ENCODE measurements at regions not wholly inside any gene's neighbourhood (a gene's known extent, or its start where the extent isn't known, plus 50 kb on each side); places are given as distances from the start of the nearest gene placed in this dataset.

DNA sequence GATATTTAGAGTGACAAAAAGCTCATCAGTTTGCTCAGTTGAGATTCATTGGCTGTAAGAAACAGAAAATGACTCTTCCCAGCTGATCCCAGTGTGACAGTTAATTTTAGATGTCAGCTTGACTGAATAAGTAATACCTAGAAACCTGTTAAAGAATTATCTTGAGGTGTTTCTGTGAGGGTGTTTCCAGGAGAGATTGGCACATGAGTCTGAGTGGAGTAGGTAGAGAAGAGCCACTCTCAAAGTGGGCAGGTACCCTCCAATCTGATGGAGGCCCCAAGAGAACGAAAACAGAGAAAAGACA is 200.8 kb upstream of the BTBD3 start:
- H4K20me1 ChIP-seq (ENCODE audit: low read depth) = no peaks in the 10 kb centered on the region
- Mint-ChIP-seq H3K27ac (no peak overlapping the region), H3K4me3 (no peak overlapping the region), H3K27me3 (ENCODE audit: insufficient read depth, low read depth) (peaks cover 4% of the 10 kb centered on the region), H3K9me3 (no peaks in the 10 kb centered on the region), H3K36me3 (no peaks in the 10 kb centered on the region), H3K4me1 (peaks cover 13% of the 10 kb centered on the region)
- H3K4me1 ChIP-seq = no peaks in the 10 kb centered on the region
- H3K9ac ChIP-seq = no peak overlapping the region
- H3K27me3 ChIP-seq = no peaks in the 10 kb centered on the region
- no peak overlapping the region for H3K27ac ChIP-seq
- H3K79me2 ChIP-seq (ENCODE audit: low read depth) = no peaks in the 10 kb centered on the region
- H3K4me2 ChIP-seq = no peak overlapping the region
- no peak overlapping the region for H2AFZ ChIP-seq (replicated peaks)
- no peak for DNase-seq (ENCODE audit: low spot score)
- no peaks in the 10 kb centered on the region for H3K9me3 ChIP-seq (ENCODE audit: low read depth)
- no peaks in the 10 kb centered on the region for H3F3A ChIP-seq (ENCODE audit: low read depth)
- H3K4me3 ChIP-seq = no peak overlapping the region
- no peak for TF ChIP-seq EZH2phosphoT487 (IDR thresholded peaks at IDR 0.05)
- TF ChIP-seq CTCF (IDR thresholded peaks at IDR 0.05) = no peak
- TF ChIP-seq EZH2 (IDR thresholded peaks at IDR 0.05) = no peak
- no peaks in the 10 kb centered on the region for H3K36me3 ChIP-seq

GRCh38 chr20:11717562-11717961 is 200.1 kb upstream of the BTBD3 start:
- H3K27me3 Mint-ChIP-seq (ENCODE audit: insufficient read depth, low read depth) = peaks cover 2% of the 10 kb centered on the region
- Histone ChIP-seq H3K36me3 (no peaks in the 10 kb centered on the region), H4K20me1 (ENCODE audit: low read depth) (no peaks in the 10 kb centered on the region), H3K9ac (no peak overlapping the region), H3K27ac (no peak overlapping the region), H3K4me2 (no peak overlapping the region), H3K27me3 (no peaks in the 10 kb centered on the region), H3K4me1 (no peaks in the 10 kb centered on the region), H2AFZ (replicated peaks) (no peak overlapping the region), H3K79me2 (ENCODE audit: low read depth) (no peaks in the 10 kb centered on the region), H3K9me3 (ENCODE audit: low read depth) (no peaks in the 10 kb centered on the region), H3K4me3 (no peak overlapping the region), H3F3A (ENCODE audit: low read depth) (no peaks in the 10 kb centered on the region)
- no peak for TF ChIP-seq CTCF (IDR thresholded peaks at IDR 0.05)
- TF ChIP-seq EZH2phosphoT487 (IDR thresholded peaks at IDR 0.05) = no peak
- TF ChIP-seq EZH2 (IDR thresholded peaks at IDR 0.05) = no peak
- no peaks in the 10 kb centered on the region for H3K9me3 Mint-ChIP-seq
- peaks cover 13% of the 10 kb centered on the region for H3K4me1 Mint-ChIP-seq
- H3K27ac Mint-ChIP-seq = no peak overlapping the region
- H3K4me3 Mint-ChIP-seq = no peak overlapping the region
- H3K36me3 Mint-ChIP-seq = no peaks in the 10 kb centered on the region
- DNase-seq (ENCODE audit: low spot score) = no peak

GRCh38 chr20:11718474-11719094 is 199.1 kb upstream of the BTBD3 start:
- H3F3A ChIP-seq (ENCODE audit: low read depth) = no peaks in the 10 kb centered on the region
- no peaks in the 10 kb centered on the region for H3K79me2 ChIP-seq (ENCODE audit: low read depth)
- H3K36me3 ChIP-seq = no peaks in the 10 kb centered on the region
- no peak overlapping the region for H3K4me2 ChIP-seq
- no peaks in the 10 kb centered on the region for H3K4me1 ChIP-seq
- no peak for DNase-seq (ENCODE audit: low spot score)
- Mint-ChIP-seq H3K27ac (no peak overlapping the region), H3K4me3 (no peak overlapping the region), H3K27me3 (ENCODE audit: insufficient read depth, low read depth) (peaks cover 2% of the 10 kb centered on the region), H3K36me3 (no peaks in the 10 kb centered on the region), H3K9me3 (no peaks in the 10 kb centered on the region), H3K4me1 (peaks cover 13% of the 10 kb centered on the region)
- H3K9me3 ChIP-seq (ENCODE audit: low read depth) = no peaks in the 10 kb centered on the region
- H2AFZ ChIP-seq (replicated peaks) = no peak overlapping the region
- no peak overlapping the region for H3K4me3 ChIP-seq
- H3K27me3 ChIP-seq = no peaks in the 10 kb centered on the region
- no peak overlapping the region for H3K9ac ChIP-seq
- H4K20me1 ChIP-seq (ENCODE audit: low read depth) = no peaks in the 10 kb centered on the region
- no peak for TF ChIP-seq EZH2 (IDR thresholded peaks at IDR 0.05)
- no peak for TF ChIP-seq CTCF (IDR thresholded peaks at IDR 0.05)
- TF ChIP-seq EZH2phosphoT487 (IDR thresholded peaks at IDR 0.05) = no peak
- H3K27ac ChIP-seq = no peak overlapping the region
